HL-60 (cell line): ENCODE measurements at regions not wholly inside any gene's neighbourhood (a gene's known extent, or its start where the extent isn't known, plus 50 kb on each side); places are given as distances from the start of the nearest gene placed in this dataset.

Experiments
- CTCF ChIP-seq: IDR thresholded peaks from one replicate; pipeline ENCODE4 v1.5.1; 2011; ENCODE audit warnings: low read length, control low read depth, inconsistent platforms; ENCODE audit not compliant: insufficient read depth
- GABPA ChIP-seq: IDR thresholded peaks from 2 replicates; pipeline ENCODE4 v1.6.1; 2012; ENCODE audit warnings: low read depth
- POLR2AphosphoS5 ChIP-seq: IDR thresholded peaks from 2 replicates; pipeline ENCODE4 v1.6.1; 2012; ENCODE audit warnings: low read depth
- REST ChIP-seq: IDR thresholded peaks from 2 replicates; pipeline ENCODE4 v1.6.1; 2012; ENCODE audit warnings: low read depth; ENCODE audit not compliant: insufficient replicate concordance
- SPI1 ChIP-seq: IDR thresholded peaks from 2 replicates; pipeline ENCODE4 v1.6.1; 2012; ENCODE audit warnings: low read depth, mild to moderate bottlenecking, borderline replicate concordance

GRCh38 chr5:165003283-165003682 is 1497.9 kb downstream of the MAT2B start:
- TF ChIP-seq REST (no peak), CTCF (no peak), POLR2AphosphoS5 (no peak), GABPA (no peak), SPI1 (no peak)
